Endothelial cell (in vitro differentiated cells): ENCODE measurements at regions not wholly inside any gene's neighbourhood (a gene's known extent, or its start where the extent isn't known, plus 50 kb on each side); places are given as distances from the start of the nearest gene placed in this dataset.

Experiments used
- DNase-seq: peaks from one replicate; pipeline ENCODE4 v3.0.0; 2021; ENCODE audit warnings: low spot score
- H3K27ac Mint-ChIP-seq: one replicate; pipeline ENCODE4 v1.8.0; 2021; ENCODE audit warnings: mixed read lengths, inconsistent platforms; ENCODE audit not compliant: unreplicated experiment
- H3K27me3 Mint-ChIP-seq: one replicate; pipeline ENCODE4 v1.8.0; 2021; ENCODE audit warnings: mild to moderate bottlenecking, moderate library complexity, mixed read lengths, inconsistent platforms; ENCODE audit not compliant: unreplicated experiment
- H3K36me3 Mint-ChIP-seq: one replicate; pipeline ENCODE4 v1.8.0; 2021; ENCODE audit warnings: mild to moderate bottlenecking, low read depth, mixed read lengths, inconsistent platforms; ENCODE audit not compliant: unreplicated experiment
- H3K4me1 Mint-ChIP-seq: one replicate; pipeline ENCODE4 v1.8.0; 2021; ENCODE audit warnings: mild to moderate bottlenecking, mixed read lengths, inconsistent platforms; ENCODE audit not compliant: unreplicated experiment
- H3K4me3 Mint-ChIP-seq: one replicate; pipeline ENCODE4 v1.8.0; 2021; ENCODE audit warnings: mild to moderate bottlenecking, mixed read lengths, inconsistent platforms; ENCODE audit not compliant: unreplicated experiment
- H3K9me3 Mint-ChIP-seq: one replicate; pipeline ENCODE4 v1.8.0; 2021; ENCODE audit warnings: mixed read lengths, inconsistent platforms; ENCODE audit not compliant: unreplicated experiment
- CTCF ChIP-seq: fragments of 200-600 bp; sonication (generic); IDR thresholded peaks from one replicate; pipeline ENCODE4 v1.5.0; 2021; ENCODE audit warnings: antibody characterized with exemption; ENCODE audit not compliant: unreplicated experiment

- H3K9me3 Mint-ChIP-seq = no peaks in the 10 kb centered on the region
Observed at GRCh38 chr13:76351541-76352229, 534.5 kb downstream of the KCTD12 start.

GRCh38 chr13:76350399-76350798, 535.8 kb downstream of the KCTD12 start:
- Mint-ChIP-seq H3K4me3 (no peak overlapping the region), H3K36me3 (no peaks in the 10 kb centered on the region), H3K27me3 (peaks cover 1% of the 10 kb centered on the region), H3K27ac (no peak overlapping the region), H3K9me3 (no peaks in the 10 kb centered on the region), H3K4me1 (peaks cover 18% of the 10 kb centered on the region)
- no peak for TF ChIP-seq CTCF
- DNase-seq = no peak

More at GRCh38 chr13:76351541-76352229, 534.5 kb downstream of the KCTD12 start:
- H3K27ac Mint-ChIP-seq = no peak overlapping the region
- TF ChIP-seq CTCF = no peak
- H3K4me1 Mint-ChIP-seq = peaks cover 5% of the 10 kb centered on the region
- no peak for DNase-seq
- H3K4me3 Mint-ChIP-seq = no peak overlapping the region
- H3K36me3 Mint-ChIP-seq = no peaks in the 10 kb centered on the region
- no peaks in the 10 kb centered on the region for H3K27me3 Mint-ChIP-seq

- peaks cover 21% of the 10 kb centered on the region for H3K4me1 Mint-ChIP-seq
- H3K27me3 Mint-ChIP-seq = peaks cover 1% of the 10 kb centered on the region
- no peak overlapping the region for H3K27ac Mint-ChIP-seq
- H3K4me3 Mint-ChIP-seq = no peak overlapping the region
- no peak for DNase-seq
- no peaks in the 10 kb centered on the region for H3K36me3 Mint-ChIP-seq
- no peaks in the 10 kb centered on the region for H3K9me3 Mint-ChIP-seq
- TF ChIP-seq CTCF = no peak
Observed at GRCh38 chr13:76349700-76350099, 536.5 kb downstream of the KCTD12 start.

- Mint-ChIP-seq H3K27me3 (peaks cover 2% of the 10 kb centered on the region), H3K9me3 (no peaks in the 10 kb centered on the region), H3K4me3 (no peak overlapping the region), H3K27ac (no peak overlapping the region), H3K36me3 (peaks cover 4% of the 10 kb centered on the region), H3K4me1 (no peaks in the 10 kb centered on the region)
- DNase-seq = no peak
- no peak for TF ChIP-seq CTCF
Observed at GRCh38 chr13:76339649-76340048, 546.6 kb downstream of the KCTD12 start.

GRCh38 chr13:76338003-76338402, 548.2 kb downstream of the KCTD12 start:
- no peak overlapping the region for H3K27ac Mint-ChIP-seq
- H3K27me3 Mint-ChIP-seq = no peaks in the 10 kb centered on the region
- DNase-seq = no peak
- H3K36me3 Mint-ChIP-seq = no peaks in the 10 kb centered on the region
- no peaks in the 10 kb centered on the region for H3K9me3 Mint-ChIP-seq
- no peak overlapping the region for H3K4me3 Mint-ChIP-seq
- no peak for TF ChIP-seq CTCF
- no peaks in the 10 kb centered on the region for H3K4me1 Mint-ChIP-seq
